Gastroesophageal sphincter (tissue), 3 donors: ENCODE measurements at regions not wholly inside any gene's neighbourhood (a gene's known extent, or its start where the extent isn't known, plus 50 kb on each side); places are given as distances from the start of the nearest gene placed in this dataset.

ENCODE experiments used
- CTCF ChIP-seq, 4 experiments: fragments of 200-600 bp in 2 of 4; fragments of 450-650 bp in 2 of 4; sonication (generic) in 1 of 4; IDR thresholded peaks; one replicate each; pipeline ENCODE4 v1.5.1; 2017 to 2019; ENCODE audit warnings: antibody characterized with exemption in 4 of 4, mild to moderate bottlenecking in 2 of 4, moderate library complexity in 2 of 4
- EP300 ChIP-seq: sonication (generic); formaldehyde crosslinking; IDR thresholded peaks from one replicate; pipeline ENCODE4 v1.6.1; 2017; ENCODE audit warnings: antibody characterized with exemption, mild to moderate bottlenecking
- POLR2A ChIP-seq, 2 donors: fragments of 450-650 bp; IDR thresholded peaks; one replicate each; pipeline ENCODE4 v1.6.1; 2017; ENCODE audit warnings: antibody characterized with exemption in 2 of 2, mild to moderate bottlenecking in 2 of 2, moderate library complexity in 1 of 2
- POLR2AphosphoS5 ChIP-seq: sonication (generic); formaldehyde crosslinking; IDR thresholded peaks from one replicate; pipeline ENCODE4 v1.6.1; 2017; ENCODE audit warnings: antibody characterized with exemption

GRCh38 chr11:128047026-128047425 is 540.3 kb downstream of the ETS1 start:
- TF ChIP-seq CTCF (IDR thresholded peaks at IDR 0.05) (no peak), POLR2A (IDR thresholded peaks at IDR 0.05) (no peak), POLR2AphosphoS5 (no peak), EP300 (no peak)
